BJ (cell line): ENCODE measurements at regions not wholly inside any gene's neighbourhood (a gene's known extent, or its start where the extent isn't known, plus 50 kb on each side); places are given as distances from the start of the nearest gene placed in this dataset.

ENCODE experiments used
- CTCF ChIA-PET: fragments of 350-600 bp; formaldehyde crosslinking; extraction: SDS; loops from one replicate; lab custom pipeline; 2021; ENCODE audit warnings: antibody characterized with exemption, inconsistent platforms; lab: Yijun Ruan, JAX
- POLR2A ChIA-PET: fragments of 300-600 bp; sonication (Branson Sonifier 250); formaldehyde crosslinking; extraction: SDS; loops from one replicate; lab custom pipeline; 2021; ENCODE audit warnings: antibody characterized with exemption; lab: Charles Lee
- DNase-seq: peaks from one replicate; pipeline ENCODE4 v3.0.0-alpha.2; 2011; ENCODE audit warnings: low read depth
- H3K27me3 ChIP-seq: 2 replicates; pipeline ENCODE4 v1.6.0; 2011; ENCODE audit warnings: low read length; ENCODE audit not compliant: control insufficient read depth, insufficient read depth
- H3K36me3 ChIP-seq: 2 replicates; pipeline ENCODE4 v1.5.1; 2011; ENCODE audit warnings: low read length; ENCODE audit not compliant: control insufficient read depth, insufficient read depth
- H3K4me3 ChIP-seq: 2 replicates; pipeline ENCODE4 v1.5.1; 2011; ENCODE audit warnings: low read depth, mild to moderate bottlenecking, control low read depth, low read length
- TF ChIP-seq, protein P1 (sequence below): IDR thresholded peaks from 2 replicates; pipeline ENCODE4 v1.5.1; 2011; ENCODE audit warnings: low read depth, mild to moderate bottlenecking, control low read depth, inconsistent platforms, low read length, moderate library complexity; ENCODE audit not compliant: insufficient read depth

DNA sequence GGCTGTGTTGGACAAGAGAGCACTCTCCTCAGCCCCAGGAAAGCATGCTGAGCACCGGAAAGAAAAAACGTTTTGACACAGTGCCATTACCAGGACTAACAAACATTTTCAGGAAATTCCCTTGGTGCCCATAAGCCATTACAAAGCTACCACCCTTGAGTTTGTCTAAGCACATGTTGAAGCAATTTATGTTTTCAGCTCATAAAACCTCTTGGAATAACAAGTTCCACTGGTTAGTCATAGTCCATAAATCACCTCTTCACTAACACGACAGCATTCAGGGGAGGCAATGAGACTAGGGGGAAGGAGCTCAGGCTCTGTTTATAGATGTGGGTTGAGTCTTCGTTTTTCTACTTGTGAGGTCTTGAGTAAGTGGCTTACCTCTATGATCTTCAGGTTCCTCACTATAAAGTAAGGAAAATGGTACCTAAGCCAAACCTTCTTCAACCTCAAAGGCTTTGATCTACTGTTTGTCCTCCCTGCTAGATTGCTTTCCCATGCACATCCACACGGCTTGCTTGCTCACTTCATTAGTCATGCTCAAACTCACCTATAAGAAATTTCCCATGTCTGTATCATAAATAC is 65.4 kb downstream of the DRD1 start:
- ChIA-PET CTCF (no interaction called here), POLR2A (no interaction called here)
- TF ChIP-seq, protein P1, sequence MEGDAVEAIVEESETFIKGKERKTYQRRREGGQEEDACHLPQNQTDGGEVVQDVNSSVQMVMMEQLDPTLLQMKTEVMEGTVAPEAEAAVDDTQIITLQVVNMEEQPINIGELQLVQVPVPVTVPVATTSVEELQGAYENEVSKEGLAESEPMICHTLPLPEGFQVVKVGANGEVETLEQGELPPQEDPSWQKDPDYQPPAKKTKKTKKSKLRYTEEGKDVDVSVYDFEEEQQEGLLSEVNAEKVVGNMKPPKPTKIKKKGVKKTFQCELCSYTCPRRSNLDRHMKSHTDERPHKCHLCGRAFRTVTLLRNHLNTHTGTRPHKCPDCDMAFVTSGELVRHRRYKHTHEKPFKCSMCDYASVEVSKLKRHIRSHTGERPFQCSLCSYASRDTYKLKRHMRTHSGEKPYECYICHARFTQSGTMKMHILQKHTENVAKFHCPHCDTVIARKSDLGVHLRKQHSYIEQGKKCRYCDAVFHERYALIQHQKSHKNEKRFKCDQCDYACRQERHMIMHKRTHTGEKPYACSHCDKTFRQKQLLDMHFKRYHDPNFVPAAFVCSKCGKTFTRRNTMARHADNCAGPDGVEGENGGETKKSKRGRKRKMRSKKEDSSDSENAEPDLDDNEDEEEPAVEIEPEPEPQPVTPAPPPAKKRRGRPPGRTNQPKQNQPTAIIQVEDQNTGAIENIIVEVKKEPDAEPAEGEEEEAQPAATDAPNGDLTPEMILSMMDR = no peak
- DNase-seq = no peak
- Histone ChIP-seq H3K36me3 (no peaks in the 10 kb centered on the region), H3K4me3 (no peak overlapping the region), H3K27me3 (no peaks in the 10 kb centered on the region)

DNA sequence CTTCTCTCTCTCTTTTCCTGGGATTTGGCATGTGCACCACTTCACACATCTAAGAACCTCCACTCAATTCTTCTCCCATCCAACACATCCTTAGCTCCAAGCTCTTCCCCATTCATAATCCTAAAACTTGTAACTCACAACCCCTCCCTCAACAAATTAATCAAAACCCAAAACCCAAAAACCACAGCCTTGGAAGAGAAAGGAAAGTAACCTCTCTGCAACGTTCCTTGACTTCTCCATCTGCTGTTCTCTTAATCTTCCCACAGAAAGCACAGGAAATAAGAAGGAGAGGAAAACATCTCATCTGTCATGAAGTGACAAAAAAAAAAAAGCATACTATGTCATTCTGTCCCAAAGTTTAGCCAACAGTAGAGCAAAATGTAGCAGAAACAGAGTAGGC is 66.2 kb downstream of the DRD1 start:
- ChIA-PET CTCF (interaction anchor here (1.2 kb wide), 1 partner anchor 14 kb away, joined by 3 read pairs; no protein-coding TSS in a partner anchor), POLR2A (no interaction called here)
- no peaks in the 10 kb centered on the region for H3K27me3 ChIP-seq
- no peak for DNase-seq
- TF ChIP-seq, protein P1 = no peak
- H3K4me3 ChIP-seq = no peak overlapping the region
- H3K36me3 ChIP-seq = no peaks in the 10 kb centered on the region

GRCh38 chr5:175374166-175374875 is 69.7 kb downstream of the DRD1 start:
- no peak overlapping the region for H3K4me3 ChIP-seq
- H3K36me3 ChIP-seq = no peaks in the 10 kb centered on the region
- no peak for DNase-seq
- TF ChIP-seq, protein P1 = no peak
- H3K27me3 ChIP-seq = no peaks in the 10 kb centered on the region
- CTCF ChIA-PET = no interaction called here
- POLR2A ChIA-PET = no interaction called here

- no peak overlapping the region for H3K4me3 ChIP-seq
- no peaks in the 10 kb centered on the region for H3K27me3 ChIP-seq
- no peak for DNase-seq
- TF ChIP-seq, protein P1 = no peak
- POLR2A ChIA-PET = no interaction called here
- no peaks in the 10 kb centered on the region for H3K36me3 ChIP-seq
- CTCF ChIA-PET = no interaction called here
Measured at GRCh38 chr5:175365866-175366265, 78.1 kb downstream of the DRD1 start.

- TF ChIP-seq, protein P1 = no peak
- ChIA-PET CTCF (no interaction called here), POLR2A (no interaction called here)
- Histone ChIP-seq H3K27me3 (no peaks in the 10 kb centered on the region), H3K36me3 (no peaks in the 10 kb centered on the region), H3K4me3 (no peak overlapping the region)
- DNase-seq = no peak
Measured at GRCh38 chr5:175363300-175363699, 80.7 kb downstream of the DRD1 start.
